Thymus (tissue), 11 donors: ENCODE measurements at regions not wholly inside any gene's neighbourhood (a gene's known extent, or its start where the extent isn't known, plus 50 kb on each side); places are given as distances from the start of the nearest gene placed in this dataset.

Experiments used
- DNase-seq, 9 donors: peaks; one replicate each; pipeline ENCODE4 v3.0.0-alpha.2; 2013; ENCODE audit warnings: low spot score in 9 of 9, low read depth in 6 of 9, missing footprints in 1 of 9
- H3K27ac ChIP-seq, 2 donors: one replicate each; pipeline ENCODE4 v1.5.1; 2013; ENCODE audit warnings: control low read depth in 1 of 2, low read depth in 1 of 2, low read length in 1 of 2, mild to moderate bottlenecking in 1 of 2, moderate library complexity in 1 of 2
- H3K27me3 ChIP-seq, 2 donors: one replicate each; pipeline ENCODE4 v1.5.1; 2013; ENCODE audit warnings: low read length in 1 of 2; ENCODE audit not compliant: control insufficient read depth in 2 of 2, insufficient read depth in 1 of 2
- H3K36me3 ChIP-seq, 2 donors: one replicate each; pipeline ENCODE4 v1.5.1; 2013; ENCODE audit warnings: low read length in 1 of 2, mild to moderate bottlenecking in 1 of 2, moderate library complexity in 1 of 2; ENCODE audit not compliant: control insufficient read depth in 2 of 2, insufficient read depth in 2 of 2
- H3K4me1 ChIP-seq, 2 donors: one replicate each; pipeline ENCODE4 v1.5.1; 2013; ENCODE audit warnings: low read length in 2 of 2; ENCODE audit not compliant: control insufficient read depth in 2 of 2, insufficient read depth in 2 of 2
- H3K4me3 ChIP-seq, 2 donors: one replicate each; pipeline ENCODE4 v1.5.1; 2013; ENCODE audit warnings: low read length in 2 of 2, control low read depth in 1 of 2, mild to moderate bottlenecking in 1 of 2
- H3K9me3 ChIP-seq, 2 donors: one replicate each; pipeline ENCODE4 v1.5.1; 2013; ENCODE audit warnings: low read length in 1 of 2, mild to moderate bottlenecking in 1 of 2; ENCODE audit not compliant: control insufficient read depth in 2 of 2, insufficient read depth in 1 of 2
- WGBS: extraction: QIAGEN DNeasy Blood & Tissue Kit; methylation state at CpG from one replicate; pipeline ENCODE4 v1.1.7; 2013; 5-methylcytosine and 5-hydroxymethylcytosine counted together
- donor health status: healthy.

DNA sequence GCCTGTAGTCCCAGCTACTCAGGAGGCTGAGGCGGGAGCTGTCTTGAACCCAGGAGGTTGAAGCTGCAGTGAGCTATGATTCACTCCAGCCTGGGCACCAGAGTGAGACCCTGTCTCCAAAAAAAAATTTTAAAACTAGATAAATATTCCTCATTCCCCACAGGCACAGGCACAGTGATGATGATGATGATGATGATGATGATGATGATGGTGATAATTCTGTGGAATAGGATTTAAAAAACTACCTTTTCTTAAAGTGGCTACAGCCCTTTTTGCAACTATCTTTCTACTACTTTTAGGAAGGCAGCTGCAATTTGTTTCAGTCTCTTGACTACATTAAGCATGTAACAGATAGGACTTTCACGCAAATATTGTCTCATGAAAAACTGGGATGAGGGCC is 76.6 kb upstream of the SCAF8 start:
- no peak for DNase-seq
- H3K27me3 ChIP-seq: no peaks in the 10 kb centered on the region
- H3K4me3 ChIP-seq: no peak overlapping the region
- 98% methylated on average over 2 of the region's 2 CpGs for WGBS
- no peak overlapping the region for H3K27ac ChIP-seq
- H3K9me3 ChIP-seq: no peaks in the 10 kb centered on the region
- no peaks in the 10 kb centered on the region for H3K4me1 ChIP-seq
- no peaks in the 10 kb centered on the region for H3K36me3 ChIP-seq

DNA sequence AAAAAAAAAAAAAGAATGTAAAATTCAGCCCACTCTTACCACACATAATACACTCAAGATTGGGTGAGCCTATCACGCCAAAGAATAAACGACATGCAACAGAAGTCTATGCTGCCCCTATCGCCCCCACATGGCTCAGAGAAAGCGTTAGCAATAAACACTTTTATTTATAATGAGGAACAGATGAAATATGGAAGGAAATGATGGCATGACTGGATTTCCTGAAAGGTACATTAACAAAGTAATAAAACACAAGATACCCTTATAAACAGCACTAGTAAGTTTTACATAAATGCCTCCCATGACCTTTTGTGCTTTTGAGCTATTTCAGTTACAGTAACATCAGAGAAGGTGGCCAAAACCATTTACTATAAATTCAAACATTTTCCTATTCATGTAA is 71.4 kb upstream of the SCAF8 start:
- no peak overlapping the region for H3K4me3 ChIP-seq
- 36% methylated on average over 4 of the region's 4 CpGs for WGBS
- no peaks in the 10 kb centered on the region for H3K4me1 ChIP-seq

DNA sequence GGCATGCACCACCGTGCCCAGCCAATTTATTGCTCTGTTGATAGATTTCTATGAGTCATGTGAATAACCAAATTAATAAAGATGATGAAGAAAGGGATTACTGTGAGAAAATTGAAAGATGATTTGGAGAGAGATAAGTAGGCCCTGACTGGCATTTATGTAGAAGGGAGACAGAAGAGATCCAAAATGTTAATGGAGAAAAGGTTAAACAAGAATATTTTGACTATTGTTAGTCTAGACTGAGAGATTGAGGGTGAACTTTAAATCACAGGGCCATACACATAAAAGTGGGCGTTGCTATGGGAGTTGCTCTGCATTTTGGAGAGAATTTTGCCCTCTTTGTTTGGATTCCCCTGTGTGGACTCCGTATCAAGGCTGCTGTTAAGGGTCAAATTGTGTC is 68.9 kb upstream of the SCAF8 start:
- Histone ChIP-seq H3K36me3 (no peaks in the 10 kb centered on the region), H3K4me3 (no peak overlapping the region), H3K4me1 (no peaks in the 10 kb centered on the region), H3K27me3 (no peaks in the 10 kb centered on the region), H3K27ac (no peak overlapping the region), H3K9me3 (no peaks in the 10 kb centered on the region)
- 96% methylated on average over 3 of the region's 3 CpGs for WGBS
- DNase-seq: no peak

More for the DNA sequence above, 71.4 kb upstream of the SCAF8 start:
- H3K9me3 ChIP-seq: no peaks in the 10 kb centered on the region
- H3K27me3 ChIP-seq: no peaks in the 10 kb centered on the region
- H3K27ac ChIP-seq: no peak overlapping the region
- DNase-seq: no peak
- no peaks in the 10 kb centered on the region for H3K36me3 ChIP-seq

DNA sequence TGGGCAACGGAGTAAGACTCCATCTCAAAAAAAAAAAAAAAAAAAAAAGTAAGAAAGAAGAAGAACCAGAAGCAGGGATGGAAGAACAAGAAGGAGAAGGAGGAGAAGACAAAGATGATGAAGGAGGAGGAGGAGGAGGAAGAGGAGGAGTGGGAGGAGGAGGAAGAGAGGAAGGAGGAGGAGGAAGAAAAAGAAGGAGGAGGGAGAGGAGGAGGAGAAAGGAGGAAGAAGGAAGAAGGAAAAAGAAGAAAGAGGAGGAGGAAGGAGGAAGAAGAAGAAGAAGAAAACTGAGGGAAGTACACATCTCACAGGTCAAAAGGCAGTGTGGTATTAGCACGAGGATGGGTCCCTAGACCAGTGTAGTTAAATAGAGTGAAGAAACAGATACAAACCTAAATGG is 65.1 kb upstream of the SCAF8 start:
- no peaks in the 10 kb centered on the region for H3K36me3 ChIP-seq
- no peak overlapping the region for H3K27ac ChIP-seq
- H3K27me3 ChIP-seq: no peaks in the 10 kb centered on the region
- H3K4me1 ChIP-seq: no peaks in the 10 kb centered on the region
- 96% methylated on average over 2 of the region's 2 CpGs for WGBS
- no peaks in the 10 kb centered on the region for H3K9me3 ChIP-seq
- no peak for DNase-seq
- no peak overlapping the region for H3K4me3 ChIP-seq

DNA sequence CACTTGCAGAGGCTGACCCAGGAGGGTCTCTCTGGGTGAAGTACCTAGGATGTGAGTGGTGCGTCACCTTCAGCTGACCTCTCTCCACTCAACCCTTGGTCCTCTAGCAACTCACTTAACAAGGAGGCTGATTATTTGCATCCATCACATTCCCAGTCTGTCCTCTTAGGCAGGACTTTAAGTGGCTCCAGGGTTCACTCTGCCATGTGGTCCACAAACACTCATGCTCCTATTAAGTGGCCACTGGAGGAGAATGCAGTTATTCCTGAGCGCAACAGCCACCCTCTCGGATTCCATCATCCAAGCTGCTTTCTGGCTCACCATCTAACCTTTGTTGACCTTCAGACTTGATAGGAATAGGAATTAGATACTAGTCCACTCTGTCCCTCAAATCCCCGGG is 61.1 kb upstream of the SCAF8 start:
- Histone ChIP-seq H3K4me1 (no peaks in the 10 kb centered on the region), H3K9me3 (no peaks in the 10 kb centered on the region), H3K36me3 (no peaks in the 10 kb centered on the region), H3K27ac (no peak overlapping the region), H3K4me3 (no peak overlapping the region), H3K27me3 (no peaks in the 10 kb centered on the region)
- WGBS: 98% methylated on average over 4 of the region's 4 CpGs
- DNase-seq: no peak

DNA sequence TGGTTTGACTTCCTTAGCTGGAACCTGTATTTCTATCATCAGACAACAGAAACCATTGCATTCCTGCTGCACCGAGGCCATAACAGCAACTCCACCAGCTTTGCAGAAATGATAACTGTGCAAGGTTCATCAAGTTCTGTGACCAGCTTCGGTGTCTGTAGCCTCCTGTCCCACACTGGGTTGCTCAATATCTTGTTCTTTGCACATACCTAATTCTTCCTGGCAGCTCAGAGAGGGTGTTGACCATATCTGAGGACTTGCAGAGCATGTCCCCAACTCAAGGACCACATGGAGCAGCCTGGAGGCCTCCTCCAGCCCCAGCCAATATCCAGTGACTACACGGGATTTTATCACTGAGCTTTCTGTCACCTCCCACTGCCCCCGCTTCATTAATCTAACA is 59.3 kb upstream of the SCAF8 start:
- no peak overlapping the region for H3K4me3 ChIP-seq
- no peak overlapping the region for H3K27ac ChIP-seq
- no peak for DNase-seq
- H3K36me3 ChIP-seq: no peaks in the 10 kb centered on the region
- H3K9me3 ChIP-seq: no peaks in the 10 kb centered on the region
- WGBS: 81% methylated on average over 4 of the region's 4 CpGs
- H3K27me3 ChIP-seq: no peaks in the 10 kb centered on the region
- no peaks in the 10 kb centered on the region for H3K4me1 ChIP-seq

DNA sequence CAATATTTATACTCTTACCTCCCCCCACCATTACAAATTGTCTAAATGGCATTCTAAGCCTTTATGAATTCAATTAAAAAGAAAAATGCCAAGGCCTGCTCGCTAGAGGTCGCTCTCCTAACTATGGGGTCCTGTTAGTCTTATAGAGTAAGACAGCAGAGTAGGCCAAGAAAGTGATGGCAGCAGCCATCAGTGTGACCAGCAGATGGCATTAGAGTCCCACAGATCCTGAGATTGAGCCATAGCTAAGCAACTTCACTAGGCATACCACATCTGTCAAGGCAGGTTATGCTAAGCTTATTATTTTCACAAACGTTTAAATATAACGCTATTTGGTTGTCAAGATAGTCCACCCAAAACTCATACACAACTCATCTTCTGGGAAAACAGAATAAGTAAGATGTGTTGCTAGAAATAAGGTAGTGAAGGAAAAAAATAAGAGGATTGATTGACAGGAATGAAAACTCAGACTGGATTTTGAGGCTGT is 57.6 kb upstream of the SCAF8 start:
- no peak overlapping the region for H3K4me3 ChIP-seq
- peak; percentile 87 to 99 (median 96) for DNase-seq
- no peaks in the 10 kb centered on the region for H3K36me3 ChIP-seq
- no peaks in the 10 kb centered on the region for H3K4me1 ChIP-seq
- H3K27ac ChIP-seq: no peak overlapping the region
- H3K9me3 ChIP-seq: no peaks in the 10 kb centered on the region
- no peaks in the 10 kb centered on the region for H3K27me3 ChIP-seq
- under 1% methylated on average over 4 of the region's 4 CpGs for WGBS

DNA sequence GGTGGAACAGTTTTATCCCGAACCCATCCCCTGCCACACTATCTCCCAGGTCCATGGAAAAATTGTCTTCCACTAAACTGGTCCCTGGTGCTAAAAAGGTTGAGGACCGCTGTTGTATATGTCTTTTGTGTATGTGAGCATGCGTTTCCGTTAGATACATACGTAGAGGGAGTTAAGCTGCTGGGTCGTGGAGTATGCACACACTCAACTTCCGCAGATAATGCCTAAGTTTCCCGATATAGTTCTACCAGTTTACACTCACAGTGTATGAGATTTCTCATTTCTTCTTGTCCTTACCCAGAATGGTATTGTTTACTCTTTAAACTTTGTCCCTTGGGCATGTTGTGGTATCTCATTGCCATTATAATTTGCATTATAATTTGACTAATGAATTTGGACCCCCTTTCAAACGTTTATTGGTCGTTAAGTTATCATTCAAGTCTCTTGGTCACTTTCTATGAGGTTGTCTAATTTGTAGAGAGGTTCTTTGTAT is 50.5 kb upstream of the SCAF8 start:
- Histone ChIP-seq H3K27me3 (no peaks in the 10 kb centered on the region), H3K9me3 (no peaks in the 10 kb centered on the region), H3K4me1 (no peaks in the 10 kb centered on the region), H3K4me3 (no peak overlapping the region), H3K27ac (no peak overlapping the region), H3K36me3 (no peaks in the 10 kb centered on the region)
- 98% methylated on average over 10 of the region's 10 CpGs for WGBS
- no peak for DNase-seq
